HG02884 (cell line): ENCODE measurements at regions not wholly inside any gene's neighbourhood (a gene's known extent, or its start where the extent isn't known, plus 50 kb on each side); places are given as distances from the start of the nearest gene placed in this dataset.
"Not testable (repeated sequence)": the region's sequence is repeated elsewhere in the genome, so short reads cannot be mapped to it uniquely, and the experiment has no call there.

Experiments used
- ATAC-seq: cut with Tn5 transposase; IDR thresholded peaks from one replicate; pipeline ENCODE4 v1.9.1; 2021; ENCODE audit warnings: mild to moderate bottlenecking, moderate library complexity; ENCODE audit not compliant: unreplicated experiment

- ATAC-seq, result no peak
These were observed 107.4 kb upstream of the CBLB start for GRCh38 chr3:105976196-105976595.

- ATAC-seq, result no peak
These were observed 111.1 kb upstream of the CBLB start for GRCh38 chr3:105979961-105980360.

GRCh38 chr3:105982207-105982606, 113.4 kb upstream of the CBLB start:
- no peak for ATAC-seq

- no peak for ATAC-seq
These were observed 116.0 kb upstream of the CBLB start for GRCh38 chr3:105984837-105985236.

- not testable (repeated sequence) for ATAC-seq
These were observed 117.5 kb upstream of the CBLB start for GRCh38 chr3:105986343-105986742.

GRCh38 chr3:105987809-105988208, 119.0 kb upstream of the CBLB start:
- no peak for ATAC-seq

GRCh38 chr3:105988540-105989212, 119.9 kb upstream of the CBLB start:
- no peak for ATAC-seq

GRCh38 chr3:105996781-105997180, 128.0 kb upstream of the CBLB start:
- no peak for ATAC-seq

GRCh38 chr3:105997466-105997799, 128.6 kb upstream of the CBLB start:
- no peak for ATAC-seq

- no peak for ATAC-seq
These were observed 129.2 kb upstream of the CBLB start for GRCh38 chr3:105997800-105998526.

GRCh38 chr3:105999856-106000255, 131.0 kb upstream of the CBLB start:
- no peak for ATAC-seq

- ATAC-seq, result no peak
These were observed 133.1 kb upstream of the CBLB start for GRCh38 chr3:106001923-106002322.

GRCh38 chr3:106004137-106004681, 135.4 kb upstream of the CBLB start:
- no peak for ATAC-seq

- no peak for ATAC-seq
These were observed 136.0 kb upstream of the CBLB start for GRCh38 chr3:106004826-106005225.

GRCh38 chr3:106006001-106006400, 137.2 kb upstream of the CBLB start:
- no peak for ATAC-seq

- ATAC-seq, result no peak
These were observed 137.8 kb upstream of the CBLB start for GRCh38 chr3:106006571-106006970.

GRCh38 chr3:106007512-106007911, 138.7 kb upstream of the CBLB start:
- ATAC-seq, result no peak

GRCh38 chr3:106008766-106009165, 140.0 kb upstream of the CBLB start:
- no peak for ATAC-seq

GRCh38 chr3:106010829-106011228, 142.0 kb upstream of the CBLB start:
- ATAC-seq, result no peak

GRCh38 chr3:106013971-106014370, 145.2 kb upstream of the CBLB start:
- no peak for ATAC-seq

- no peak for ATAC-seq
These were observed 145.7 kb upstream of the CBLB start for GRCh38 chr3:106014518-106014917.

GRCh38 chr3:106014971-106015370, 146.2 kb upstream of the CBLB start:
- no peak for ATAC-seq
